Fibroblast of villous mesenchyme (primary cell): ENCODE measurements at regions not wholly inside any gene's neighbourhood (a gene's known extent, or its start where the extent isn't known, plus 50 kb on each side); places are given as distances from the start of the nearest gene placed in this dataset.
"Not testable (repeated sequence)": the region's sequence is repeated elsewhere in the genome, so short reads cannot be mapped to it uniquely, and the experiment has no call there.

ENCODE experiments used
- DNase-seq: peaks from one replicate; pipeline ENCODE4 v3.0.0-alpha.2; 2010; ENCODE audit warnings: low read depth
- H3K4me3 ChIP-seq: 2 replicates; pipeline ENCODE4 v1.5.1; 2011; ENCODE audit warnings: low read depth, mild to moderate bottlenecking, low read length
- TF ChIP-seq, protein P1 (sequence below): IDR thresholded peaks from 2 replicates; pipeline ENCODE4 v1.5.1; 2012; ENCODE audit warnings: low read depth, mild to moderate bottlenecking, low read length; ENCODE audit not compliant: insufficient read depth

DNA sequence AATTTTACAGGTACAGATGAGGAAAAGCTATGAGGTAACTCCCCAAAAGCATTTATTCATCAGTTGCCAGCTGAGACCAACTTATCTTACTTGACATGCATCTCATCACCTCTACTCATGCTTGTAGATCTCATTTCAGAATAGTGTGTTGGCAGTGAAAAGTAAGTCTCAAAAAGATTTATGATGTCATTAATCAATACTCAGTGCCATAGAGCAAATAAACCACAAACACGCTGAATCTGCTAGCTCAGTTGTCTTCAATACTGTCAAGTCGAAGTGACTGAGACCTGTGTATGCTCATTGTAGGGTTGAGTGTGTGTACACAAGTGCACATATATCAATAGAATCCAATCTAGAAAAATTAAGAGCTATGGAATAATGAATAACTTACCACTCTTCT lies 413.5 kb downstream of the CNTN3 start:
- TF ChIP-seq, protein P1, sequence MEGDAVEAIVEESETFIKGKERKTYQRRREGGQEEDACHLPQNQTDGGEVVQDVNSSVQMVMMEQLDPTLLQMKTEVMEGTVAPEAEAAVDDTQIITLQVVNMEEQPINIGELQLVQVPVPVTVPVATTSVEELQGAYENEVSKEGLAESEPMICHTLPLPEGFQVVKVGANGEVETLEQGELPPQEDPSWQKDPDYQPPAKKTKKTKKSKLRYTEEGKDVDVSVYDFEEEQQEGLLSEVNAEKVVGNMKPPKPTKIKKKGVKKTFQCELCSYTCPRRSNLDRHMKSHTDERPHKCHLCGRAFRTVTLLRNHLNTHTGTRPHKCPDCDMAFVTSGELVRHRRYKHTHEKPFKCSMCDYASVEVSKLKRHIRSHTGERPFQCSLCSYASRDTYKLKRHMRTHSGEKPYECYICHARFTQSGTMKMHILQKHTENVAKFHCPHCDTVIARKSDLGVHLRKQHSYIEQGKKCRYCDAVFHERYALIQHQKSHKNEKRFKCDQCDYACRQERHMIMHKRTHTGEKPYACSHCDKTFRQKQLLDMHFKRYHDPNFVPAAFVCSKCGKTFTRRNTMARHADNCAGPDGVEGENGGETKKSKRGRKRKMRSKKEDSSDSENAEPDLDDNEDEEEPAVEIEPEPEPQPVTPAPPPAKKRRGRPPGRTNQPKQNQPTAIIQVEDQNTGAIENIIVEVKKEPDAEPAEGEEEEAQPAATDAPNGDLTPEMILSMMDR: no peak
- DNase-seq: no peak
- H3K4me3 ChIP-seq: no peak overlapping the region

DNA sequence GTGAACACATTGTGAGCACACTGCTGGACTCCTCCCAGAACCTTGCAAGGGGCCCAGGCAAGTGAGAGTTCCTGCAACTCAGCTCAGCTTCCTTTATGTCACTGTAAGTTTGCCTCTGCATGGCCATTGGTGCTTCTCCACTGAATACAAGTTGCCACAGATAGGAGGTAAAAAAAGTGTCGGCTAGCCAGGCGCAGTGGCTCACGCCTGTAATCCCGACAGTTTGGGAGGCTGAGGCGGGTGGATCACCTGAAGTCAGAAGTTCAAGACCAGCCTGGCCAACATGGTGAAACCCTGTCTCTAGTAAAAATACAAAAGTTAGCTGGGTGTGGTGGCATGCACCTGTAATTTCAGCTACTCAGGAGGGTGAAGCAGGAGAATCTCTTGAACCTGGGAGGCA lies 435.8 kb downstream of the CNTN3 start:
- H3K4me3 ChIP-seq, DNase-seq: not testable (repeated sequence)

DNA sequence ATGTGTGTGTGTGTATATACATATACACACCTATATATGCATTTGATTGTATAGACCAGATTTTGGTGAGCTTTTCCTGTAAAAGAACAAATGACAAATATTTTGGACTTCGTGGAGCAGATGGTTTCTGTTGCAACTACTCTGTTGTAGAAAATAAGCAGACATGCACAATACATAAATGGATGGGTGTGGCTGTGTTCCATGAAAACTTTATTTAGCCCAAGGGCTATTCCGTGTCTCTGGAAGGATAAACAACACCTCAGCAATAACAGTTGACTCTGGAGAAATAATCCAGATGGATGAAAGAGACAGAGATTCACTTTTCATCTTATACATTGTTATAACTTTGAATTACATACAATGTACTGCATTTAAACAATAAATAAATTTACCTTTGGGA lies 441.4 kb downstream of the CNTN3 start:
- TF ChIP-seq, protein P1: no peak
- peak; percentile 2 for DNase-seq
- no peak overlapping the region for H3K4me3 ChIP-seq

DNA sequence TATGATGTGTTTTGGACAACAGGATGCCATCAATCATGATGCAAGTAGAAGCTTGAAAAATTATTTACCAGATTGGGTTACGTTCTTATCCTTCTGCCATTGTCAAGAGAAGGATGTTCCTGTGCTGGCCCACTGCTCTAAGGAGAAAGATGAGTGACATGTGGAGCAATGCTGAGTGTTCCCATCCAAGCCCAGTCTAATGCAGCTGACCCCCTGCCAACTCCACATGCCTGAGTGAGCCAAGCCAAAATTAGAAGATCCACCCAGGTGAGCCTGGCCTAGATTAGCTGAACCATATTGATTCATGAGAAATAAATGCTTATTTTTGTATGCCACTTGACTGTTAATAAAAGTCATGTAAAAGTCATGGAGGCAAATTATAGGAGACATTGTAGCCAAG lies 446.5 kb downstream of the CNTN3 start:
- TF ChIP-seq, protein P1: no peak
- DNase-seq: no peak
- no peak overlapping the region for H3K4me3 ChIP-seq

DNA sequence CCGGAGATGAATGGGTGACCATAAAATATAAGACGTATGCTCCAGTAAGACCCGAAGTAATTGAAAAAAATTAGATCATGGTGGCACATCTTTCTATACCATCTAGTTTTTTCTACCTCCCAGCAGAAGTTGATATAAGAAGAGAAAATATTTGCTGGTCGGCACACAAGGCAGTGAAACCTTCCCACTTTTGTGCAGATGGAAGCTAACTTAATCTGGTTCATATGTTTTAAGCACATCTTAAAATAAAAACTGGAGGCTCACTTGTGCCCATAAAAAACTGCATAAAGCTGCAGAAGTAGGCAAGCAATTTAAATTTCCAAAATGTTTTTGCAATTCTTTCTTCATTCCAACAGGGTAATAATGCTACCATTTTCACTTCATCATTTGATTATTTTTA lies 449.2 kb downstream of the CNTN3 start:
- DNase-seq: no peak
- TF ChIP-seq, protein P1: no peak
- H3K4me3 ChIP-seq: no peak overlapping the region

DNA sequence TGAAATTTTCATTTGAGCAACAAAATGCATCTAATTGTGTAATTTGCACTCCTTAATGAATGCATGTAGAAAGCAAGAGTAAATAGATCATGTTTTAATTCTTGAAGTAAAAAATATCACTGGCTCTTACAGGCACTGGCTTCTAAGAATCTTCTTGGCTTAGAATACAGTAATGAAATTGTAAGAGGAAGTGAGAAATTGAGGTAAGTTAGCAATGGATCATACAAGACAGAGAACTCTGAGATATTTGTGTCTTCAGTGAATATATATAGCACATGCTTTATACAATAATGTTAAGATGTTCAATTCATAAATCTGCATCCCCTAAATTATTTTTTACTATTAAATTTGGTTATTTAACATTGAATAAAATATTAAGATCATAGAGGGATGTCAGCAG lies 465.0 kb downstream of the CNTN3 start:
- DNase-seq: no peak
- no peak overlapping the region for H3K4me3 ChIP-seq
- TF ChIP-seq, protein P1: no peak

DNA sequence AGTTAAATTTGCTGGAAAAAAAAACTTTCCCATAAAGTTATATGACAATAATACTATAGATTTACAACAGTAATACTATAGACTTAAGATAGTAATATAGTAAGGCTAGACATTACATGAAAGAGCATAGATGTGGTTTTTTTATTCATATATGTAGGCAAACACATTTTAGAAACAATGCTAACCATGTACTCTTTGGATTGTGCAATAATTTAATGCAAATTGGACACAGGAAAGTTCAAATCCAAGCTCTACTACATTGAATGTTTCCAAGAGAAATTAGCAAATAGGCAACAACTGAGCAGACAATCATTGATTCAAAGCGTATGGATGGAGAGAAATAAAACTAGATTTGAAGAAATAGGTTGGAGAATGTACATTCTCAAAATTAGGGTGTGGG lies 469.2 kb downstream of the CNTN3 start:
- DNase-seq: no peak
- TF ChIP-seq, protein P1: no peak

More for the DNA sequence above, 469.2 kb downstream of the CNTN3 start:
- H3K4me3 ChIP-seq: no peak overlapping the region
